ENCODE measurements at regions not wholly inside any gene's neighbourhood (a gene's known extent, or its start where the extent isn't known, plus 50 kb on each side); places are given as distances from the start of the nearest gene placed in this dataset.

DNA sequence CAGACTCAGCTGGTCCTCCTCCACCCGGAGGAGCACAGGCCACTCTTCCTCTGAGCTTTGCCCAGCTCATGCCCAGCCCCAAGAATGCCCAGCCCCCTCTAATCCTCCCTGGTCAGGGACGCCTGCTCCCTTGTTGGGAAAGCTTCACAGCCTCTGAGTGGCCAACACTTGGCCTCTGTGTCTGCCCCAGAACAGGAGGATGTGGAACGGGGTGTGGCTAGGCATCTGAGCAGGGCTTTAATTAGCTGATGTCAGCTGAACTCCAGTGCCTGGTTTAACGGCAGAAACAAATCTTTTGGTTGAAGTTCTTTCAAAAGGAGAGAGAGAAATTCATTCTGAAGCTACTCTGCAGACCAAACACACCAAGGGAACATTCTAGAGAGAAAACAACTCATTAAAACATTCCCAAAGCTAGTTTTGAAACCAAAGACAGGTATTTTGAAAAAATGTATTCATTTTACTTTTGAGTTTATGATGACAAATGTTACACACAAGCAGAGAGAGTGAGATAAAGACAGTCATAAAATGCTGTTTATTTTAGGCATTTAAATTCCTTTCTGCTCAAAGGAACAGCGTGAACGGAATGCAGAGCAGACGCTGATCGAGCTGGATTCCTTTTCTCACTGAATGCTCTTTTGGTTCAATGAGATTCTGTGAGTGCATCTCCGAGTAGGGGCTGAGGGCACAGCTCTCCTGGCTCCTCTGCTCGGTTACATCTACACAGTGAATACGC, 63.8 kb downstream of the RTP5 start:
- Histone ChIP-seq H3K9me3 (ENCODE audit: insufficient read depth, low read length) (no peaks in the 10 kb centered on the region), H3K9ac (ENCODE audit: low read length) (no peak overlapping the region), H3F3A (ENCODE audit: insufficient read depth) (no peaks in the 10 kb centered on the region), H3K4me3 (ENCODE audit: insufficient read depth, low read length, poor library complexity, severe bottlenecking) (no peak overlapping the region), H3K27me3 (ENCODE audit: low read length) (no peaks in the 10 kb centered on the region), H3K9me2 (replicated peaks; ENCODE audit: insufficient read depth, low read length) (no peaks in the 10 kb centered on the region), H3K27ac (ENCODE audit: low read depth, low read length) (no peak overlapping the region), H3K36me3 (ENCODE audit: low read length) (no peaks in the 10 kb centered on the region), H2AFZ (ENCODE audit: low read depth, low read length, severe bottlenecking) (no peak overlapping the region), H3K79me2 (ENCODE audit: insufficient read depth, low read length) (no peaks in the 10 kb centered on the region), H3K4me2 (ENCODE audit: low read depth, low read length, poor library complexity, severe bottlenecking) (no peak overlapping the region), H4K20me1 (ENCODE audit: low read depth, low read length) (no peaks in the 10 kb centered on the region)
- TF ChIP-seq, protein P1, sequence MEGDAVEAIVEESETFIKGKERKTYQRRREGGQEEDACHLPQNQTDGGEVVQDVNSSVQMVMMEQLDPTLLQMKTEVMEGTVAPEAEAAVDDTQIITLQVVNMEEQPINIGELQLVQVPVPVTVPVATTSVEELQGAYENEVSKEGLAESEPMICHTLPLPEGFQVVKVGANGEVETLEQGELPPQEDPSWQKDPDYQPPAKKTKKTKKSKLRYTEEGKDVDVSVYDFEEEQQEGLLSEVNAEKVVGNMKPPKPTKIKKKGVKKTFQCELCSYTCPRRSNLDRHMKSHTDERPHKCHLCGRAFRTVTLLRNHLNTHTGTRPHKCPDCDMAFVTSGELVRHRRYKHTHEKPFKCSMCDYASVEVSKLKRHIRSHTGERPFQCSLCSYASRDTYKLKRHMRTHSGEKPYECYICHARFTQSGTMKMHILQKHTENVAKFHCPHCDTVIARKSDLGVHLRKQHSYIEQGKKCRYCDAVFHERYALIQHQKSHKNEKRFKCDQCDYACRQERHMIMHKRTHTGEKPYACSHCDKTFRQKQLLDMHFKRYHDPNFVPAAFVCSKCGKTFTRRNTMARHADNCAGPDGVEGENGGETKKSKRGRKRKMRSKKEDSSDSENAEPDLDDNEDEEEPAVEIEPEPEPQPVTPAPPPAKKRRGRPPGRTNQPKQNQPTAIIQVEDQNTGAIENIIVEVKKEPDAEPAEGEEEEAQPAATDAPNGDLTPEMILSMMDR (IDR thresholded peaks at IDR 0.05; ENCODE audit: insufficient read depth, low read length, poor library complexity, severe bottlenecking) = no peak
- no peak for TF ChIP-seq EZH2phosphoT487 (conservative IDR thresholded peaks at IDR 0.05; ENCODE audit: low read length)

- H2AFZ ChIP-seq (ENCODE audit: low read depth, low read length, severe bottlenecking) = no peak overlapping the region
- H3K4me2 ChIP-seq (ENCODE audit: low read depth, low read length, poor library complexity, severe bottlenecking) = no peak overlapping the region
- no peaks in the 10 kb centered on the region for H3K27me3 ChIP-seq (ENCODE audit: low read length)
- H3K4me3 ChIP-seq (ENCODE audit: insufficient read depth, low read length, poor library complexity, severe bottlenecking) = no peak overlapping the region
- H3K9me2 ChIP-seq (replicated peaks; ENCODE audit: insufficient read depth, low read length) = no peaks in the 10 kb centered on the region
- H3K79me2 ChIP-seq (ENCODE audit: insufficient read depth, low read length) = no peaks in the 10 kb centered on the region
- TF ChIP-seq, protein P1 (IDR thresholded peaks at IDR 0.05; ENCODE audit: insufficient read depth, low read length, poor library complexity, severe bottlenecking) = no peak
- no peak for TF ChIP-seq EZH2phosphoT487 (conservative IDR thresholded peaks at IDR 0.05; ENCODE audit: low read length)
- H4K20me1 ChIP-seq (ENCODE audit: low read depth, low read length) = no peaks in the 10 kb centered on the region
- H3K36me3 ChIP-seq (ENCODE audit: low read length) = no peaks in the 10 kb centered on the region
- H3K9ac ChIP-seq (ENCODE audit: low read length) = no peak overlapping the region
- H3F3A ChIP-seq (ENCODE audit: insufficient read depth) = no peaks in the 10 kb centered on the region
- no peak overlapping the region for H3K27ac ChIP-seq (ENCODE audit: low read depth, low read length)
- no peaks in the 10 kb centered on the region for H3K9me3 ChIP-seq (ENCODE audit: insufficient read depth, low read length)
These were observed 65.8 kb downstream of the RTP5 start for GRCh38 chr2:241935314-241935713.

- no peaks in the 10 kb centered on the region for H3K9me2 ChIP-seq (replicated peaks; ENCODE audit: insufficient read depth, low read length)
- H3K79me2 ChIP-seq (ENCODE audit: insufficient read depth, low read length) = no peaks in the 10 kb centered on the region
- no peak overlapping the region for H3K27ac ChIP-seq (ENCODE audit: low read depth, low read length)
- no peak overlapping the region for H3K9ac ChIP-seq (ENCODE audit: low read length)
- H2AFZ ChIP-seq (ENCODE audit: low read depth, low read length, severe bottlenecking) = no peak overlapping the region
- H4K20me1 ChIP-seq (ENCODE audit: low read depth, low read length) = no peaks in the 10 kb centered on the region
- TF ChIP-seq EZH2phosphoT487 (conservative IDR thresholded peaks at IDR 0.05; ENCODE audit: low read length) = no peak
- TF ChIP-seq, protein P1 (IDR thresholded peaks at IDR 0.05; ENCODE audit: insufficient read depth, low read length, poor library complexity, severe bottlenecking) = no peak
- no peaks in the 10 kb centered on the region for H3F3A ChIP-seq (ENCODE audit: insufficient read depth)
- H3K4me2 ChIP-seq (ENCODE audit: low read depth, low read length, poor library complexity, severe bottlenecking) = no peak overlapping the region
- H3K9me3 ChIP-seq (ENCODE audit: insufficient read depth, low read length) = no peaks in the 10 kb centered on the region
- H3K27me3 ChIP-seq (ENCODE audit: low read length) = no peaks in the 10 kb centered on the region
- H3K36me3 ChIP-seq (ENCODE audit: low read length) = no peaks in the 10 kb centered on the region
- H3K4me3 ChIP-seq (ENCODE audit: insufficient read depth, low read length, poor library complexity, severe bottlenecking) = no peak overlapping the region
These were observed 66.2 kb downstream of the RTP5 start for GRCh38 chr2:241935774-241936173.

Data from SU-DHL-6 (cell line).